ENCODE measurements at regions not wholly inside any gene's neighbourhood (a gene's known extent, or its start where the extent isn't known, plus 50 kb on each side); places are given as distances from the start of the nearest gene placed in this dataset.

- no peaks in the 10 kb centered on the region for H3K36me3 ChIP-seq (ENCODE audit: control insufficient read depth, insufficient read depth, low read length)
- no CpG with 5 or more reads among the region's 3 CpGs for WGBS (ENCODE audit: insufficient coverage, low lambda C conversion rate)
- no peak overlapping the region for H3K4me3 ChIP-seq (ENCODE audit: low read length)
- no peaks in the 10 kb centered on the region for H3K27me3 ChIP-seq (ENCODE audit: control insufficient read depth, insufficient read depth, low read length)
- H3K4me1 ChIP-seq (ENCODE audit: control insufficient read depth, insufficient read depth, low read length) = no peaks in the 10 kb centered on the region
- no peaks in the 10 kb centered on the region for H3K9me3 ChIP-seq (ENCODE audit: control insufficient read depth, low read depth, low read length)
- no peak overlapping the region for H3K27ac ChIP-seq (ENCODE audit: low read length)
- no peak for DNase-seq
These were observed 212.1 kb upstream of the PPP1R3A start for GRCh38 chr7:114130866-114131265.

GRCh38 chr7:114128880-114129279 lies 210.1 kb upstream of the PPP1R3A start:
- H3K4me1 ChIP-seq (ENCODE audit: control insufficient read depth, insufficient read depth, low read length) = no peaks in the 10 kb centered on the region
- no peaks in the 10 kb centered on the region for H3K36me3 ChIP-seq (ENCODE audit: control insufficient read depth, insufficient read depth, low read length)
- H3K27ac ChIP-seq (ENCODE audit: low read length) = no peak overlapping the region
- 100% methylated on average over 1 of the region's 1 CpG for WGBS (ENCODE audit: insufficient coverage, low lambda C conversion rate)
- H3K27me3 ChIP-seq (ENCODE audit: control insufficient read depth, insufficient read depth, low read length) = no peaks in the 10 kb centered on the region
- no peaks in the 10 kb centered on the region for H3K9me3 ChIP-seq (ENCODE audit: control insufficient read depth, low read depth, low read length)
- H3K4me3 ChIP-seq (ENCODE audit: low read length) = no peak overlapping the region
- DNase-seq = no peak

- Histone ChIP-seq H3K4me3 (ENCODE audit: low read length) (no peak overlapping the region), H3K27ac (ENCODE audit: low read length) (no peak overlapping the region), H3K27me3 (ENCODE audit: control insufficient read depth, insufficient read depth, low read length) (no peaks in the 10 kb centered on the region), H3K36me3 (ENCODE audit: control insufficient read depth, insufficient read depth, low read length) (no peaks in the 10 kb centered on the region), H3K4me1 (ENCODE audit: control insufficient read depth, insufficient read depth, low read length) (no peaks in the 10 kb centered on the region), H3K9me3 (ENCODE audit: control insufficient read depth, low read depth, low read length) (no peaks in the 10 kb centered on the region)
- DNase-seq = no peak
These were observed 207.3 kb upstream of the PPP1R3A start for GRCh38 chr7:114126095-114126494.

GRCh38 chr7:114112806-114113205 lies 194.0 kb upstream of the PPP1R3A start:
- Histone ChIP-seq H3K4me1 (ENCODE audit: control insufficient read depth, insufficient read depth, low read length) (no peaks in the 10 kb centered on the region), H3K36me3 (ENCODE audit: control insufficient read depth, insufficient read depth, low read length) (no peaks in the 10 kb centered on the region), H3K9me3 (ENCODE audit: control insufficient read depth, low read depth, low read length) (no peaks in the 10 kb centered on the region), H3K4me3 (ENCODE audit: low read length) (no peak overlapping the region), H3K27ac (ENCODE audit: low read length) (no peak overlapping the region), H3K27me3 (ENCODE audit: control insufficient read depth, insufficient read depth, low read length) (no peaks in the 10 kb centered on the region)
- WGBS (ENCODE audit: insufficient coverage, low lambda C conversion rate) = 67% methylated on average over 2 of the region's 3 CpGs
- DNase-seq = no peak

- H3K4me3 ChIP-seq (ENCODE audit: low read length) = no peak overlapping the region
- no peak overlapping the region for H3K27ac ChIP-seq (ENCODE audit: low read length)
- no peaks in the 10 kb centered on the region for H3K4me1 ChIP-seq (ENCODE audit: control insufficient read depth, insufficient read depth, low read length)
- no peaks in the 10 kb centered on the region for H3K9me3 ChIP-seq (ENCODE audit: control insufficient read depth, low read depth, low read length)
- no peaks in the 10 kb centered on the region for H3K27me3 ChIP-seq (ENCODE audit: control insufficient read depth, insufficient read depth, low read length)
- DNase-seq = no peak
- no peaks in the 10 kb centered on the region for H3K36me3 ChIP-seq (ENCODE audit: control insufficient read depth, insufficient read depth, low read length)
These were observed 191.9 kb upstream of the PPP1R3A start for GRCh38 chr7:114110666-114111065.

GRCh38 chr7:114109721-114110120 lies 190.9 kb upstream of the PPP1R3A start:
- H3K9me3 ChIP-seq (ENCODE audit: control insufficient read depth, low read depth, low read length) = no peaks in the 10 kb centered on the region
- no peak overlapping the region for H3K27ac ChIP-seq (ENCODE audit: low read length)
- DNase-seq = no peak
- H3K36me3 ChIP-seq (ENCODE audit: control insufficient read depth, insufficient read depth, low read length) = no peaks in the 10 kb centered on the region
- H3K4me3 ChIP-seq (ENCODE audit: low read length) = no peak overlapping the region
- H3K4me1 ChIP-seq (ENCODE audit: control insufficient read depth, insufficient read depth, low read length) = no peaks in the 10 kb centered on the region
- no peaks in the 10 kb centered on the region for H3K27me3 ChIP-seq (ENCODE audit: control insufficient read depth, insufficient read depth, low read length)

- Histone ChIP-seq H3K36me3 (ENCODE audit: control insufficient read depth, insufficient read depth, low read length) (no peaks in the 10 kb centered on the region), H3K27me3 (ENCODE audit: control insufficient read depth, insufficient read depth, low read length) (no peaks in the 10 kb centered on the region), H3K4me3 (ENCODE audit: low read length) (no peak overlapping the region), H3K27ac (ENCODE audit: low read length) (no peak overlapping the region), H3K9me3 (ENCODE audit: control insufficient read depth, low read depth, low read length) (no peaks in the 10 kb centered on the region), H3K4me1 (ENCODE audit: control insufficient read depth, insufficient read depth, low read length) (no peaks in the 10 kb centered on the region)
- no peak for DNase-seq
- 100% methylated on average over 1 of the region's 1 CpG for WGBS (ENCODE audit: insufficient coverage, low lambda C conversion rate)
These were observed 190.5 kb upstream of the PPP1R3A start for GRCh38 chr7:114109304-114109703.

GRCh38 chr7:114108510-114108909 lies 189.7 kb upstream of the PPP1R3A start:
- Histone ChIP-seq H3K27me3 (ENCODE audit: control insufficient read depth, insufficient read depth, low read length) (no peaks in the 10 kb centered on the region), H3K9me3 (ENCODE audit: control insufficient read depth, low read depth, low read length) (no peaks in the 10 kb centered on the region), H3K27ac (ENCODE audit: low read length) (no peak overlapping the region), H3K4me1 (ENCODE audit: control insufficient read depth, insufficient read depth, low read length) (no peaks in the 10 kb centered on the region), H3K36me3 (ENCODE audit: control insufficient read depth, insufficient read depth, low read length) (no peaks in the 10 kb centered on the region), H3K4me3 (ENCODE audit: low read length) (no peak overlapping the region)
- no peak for DNase-seq

- Histone ChIP-seq H3K9me3 (ENCODE audit: control insufficient read depth, low read depth, low read length) (no peaks in the 10 kb centered on the region), H3K27me3 (ENCODE audit: control insufficient read depth, insufficient read depth, low read length) (no peaks in the 10 kb centered on the region), H3K4me1 (ENCODE audit: control insufficient read depth, insufficient read depth, low read length) (peaks cover 2% of the 10 kb centered on the region), H3K4me3 (ENCODE audit: low read length) (no peak overlapping the region), H3K36me3 (ENCODE audit: control insufficient read depth, insufficient read depth, low read length) (no peaks in the 10 kb centered on the region), H3K27ac (ENCODE audit: low read length) (no peak overlapping the region)
- no peak for DNase-seq
- 83% methylated on average over 1 of the region's 2 CpGs for WGBS (ENCODE audit: insufficient coverage, low lambda C conversion rate)
These were observed 188.7 kb upstream of the PPP1R3A start for GRCh38 chr7:114107522-114107921.

GRCh38 chr7:114104035-114104434 lies 185.2 kb upstream of the PPP1R3A start:
- Histone ChIP-seq H3K4me3 (ENCODE audit: low read length) (no peak overlapping the region), H3K27ac (ENCODE audit: low read length) (no peak overlapping the region), H3K4me1 (ENCODE audit: control insufficient read depth, insufficient read depth, low read length) (peaks cover 2% of the 10 kb centered on the region), H3K9me3 (ENCODE audit: control insufficient read depth, low read depth, low read length) (no peaks in the 10 kb centered on the region), H3K27me3 (ENCODE audit: control insufficient read depth, insufficient read depth, low read length) (no peaks in the 10 kb centered on the region), H3K36me3 (ENCODE audit: control insufficient read depth, insufficient read depth, low read length) (no peaks in the 10 kb centered on the region)
- no peak for DNase-seq
- WGBS (ENCODE audit: insufficient coverage, low lambda C conversion rate) = no CpG with 5 or more reads among the region's 1 CpG

GRCh38 chr7:114102996-114103395 lies 184.2 kb upstream of the PPP1R3A start:
- no peaks in the 10 kb centered on the region for H3K36me3 ChIP-seq (ENCODE audit: control insufficient read depth, insufficient read depth, low read length)
- H3K27ac ChIP-seq (ENCODE audit: low read length) = no peak overlapping the region

GRCh38 chr7:114102131-114102530 lies 183.3 kb upstream of the PPP1R3A start:
- peaks cover 2% of the 10 kb centered on the region for H3K4me1 ChIP-seq (ENCODE audit: control insufficient read depth, insufficient read depth, low read length)
- WGBS (ENCODE audit: insufficient coverage, low lambda C conversion rate) = no CpG with 5 or more reads among the region's 1 CpG
- no peaks in the 10 kb centered on the region for H3K9me3 ChIP-seq (ENCODE audit: control insufficient read depth, low read depth, low read length)

More at GRCh38 chr7:114102996-114103395, 184.2 kb upstream of the PPP1R3A start:
- no peaks in the 10 kb centered on the region for H3K27me3 ChIP-seq (ENCODE audit: control insufficient read depth, insufficient read depth, low read length)
- peaks cover 2% of the 10 kb centered on the region for H3K4me1 ChIP-seq (ENCODE audit: control insufficient read depth, insufficient read depth, low read length)
- 50% methylated on average over 1 of the region's 2 CpGs for WGBS (ENCODE audit: insufficient coverage, low lambda C conversion rate)
- H3K4me3 ChIP-seq (ENCODE audit: low read length) = no peak overlapping the region
- DNase-seq = no peak
- H3K9me3 ChIP-seq (ENCODE audit: control insufficient read depth, low read depth, low read length) = no peaks in the 10 kb centered on the region

More at GRCh38 chr7:114102131-114102530, 183.3 kb upstream of the PPP1R3A start:
- H3K4me3 ChIP-seq (ENCODE audit: low read length) = no peak overlapping the region
- no peaks in the 10 kb centered on the region for H3K36me3 ChIP-seq (ENCODE audit: control insufficient read depth, insufficient read depth, low read length)
- no peaks in the 10 kb centered on the region for H3K27me3 ChIP-seq (ENCODE audit: control insufficient read depth, insufficient read depth, low read length)
- H3K27ac ChIP-seq (ENCODE audit: low read length) = no peak overlapping the region
- DNase-seq = no peak
